ENCODE measurements at regions not wholly inside any gene's neighbourhood (a gene's known extent, or its start where the extent isn't known, plus 50 kb on each side); places are given as distances from the start of the nearest gene placed in this dataset.

- TF ChIP-seq, protein P1, sequence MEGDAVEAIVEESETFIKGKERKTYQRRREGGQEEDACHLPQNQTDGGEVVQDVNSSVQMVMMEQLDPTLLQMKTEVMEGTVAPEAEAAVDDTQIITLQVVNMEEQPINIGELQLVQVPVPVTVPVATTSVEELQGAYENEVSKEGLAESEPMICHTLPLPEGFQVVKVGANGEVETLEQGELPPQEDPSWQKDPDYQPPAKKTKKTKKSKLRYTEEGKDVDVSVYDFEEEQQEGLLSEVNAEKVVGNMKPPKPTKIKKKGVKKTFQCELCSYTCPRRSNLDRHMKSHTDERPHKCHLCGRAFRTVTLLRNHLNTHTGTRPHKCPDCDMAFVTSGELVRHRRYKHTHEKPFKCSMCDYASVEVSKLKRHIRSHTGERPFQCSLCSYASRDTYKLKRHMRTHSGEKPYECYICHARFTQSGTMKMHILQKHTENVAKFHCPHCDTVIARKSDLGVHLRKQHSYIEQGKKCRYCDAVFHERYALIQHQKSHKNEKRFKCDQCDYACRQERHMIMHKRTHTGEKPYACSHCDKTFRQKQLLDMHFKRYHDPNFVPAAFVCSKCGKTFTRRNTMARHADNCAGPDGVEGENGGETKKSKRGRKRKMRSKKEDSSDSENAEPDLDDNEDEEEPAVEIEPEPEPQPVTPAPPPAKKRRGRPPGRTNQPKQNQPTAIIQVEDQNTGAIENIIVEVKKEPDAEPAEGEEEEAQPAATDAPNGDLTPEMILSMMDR (conservative IDR thresholded peaks at IDR 0.05): no peak
- TF ChIP-seq EZH2 (IDR thresholded peaks at IDR 0.05; ENCODE audit: low read depth): no peak
- Histone ChIP-seq H3K9me3 (ENCODE audit: insufficient read depth, low read depth) (no peaks in the 10 kb centered on the region), H2AFZ (no peak overlapping the region), H3K27me3 (ENCODE audit: insufficient read depth, low read depth) (no peaks in the 10 kb centered on the region), H3K4me2 (no peak overlapping the region; the same call in 1 of the 2 replicates), H3K79me2 (ENCODE audit: low read depth) (peaks cover 93% of the 10 kb centered on the region), H3K4me3 (no peak overlapping the region), H3K36me3 (ENCODE audit: low read depth) (0 out of 2 replicates have a peak, but pooled peaks cover 13% of the 10 kb centered on the region), H4K20me1 (ENCODE audit: insufficient read depth) (peaks cover 25% of the 10 kb centered on the region), H3K4me1 (replicated peaks; ENCODE audit: insufficient read depth) (peaks cover 15% of the 10 kb centered on the region), H3F3A (ENCODE audit: insufficient read depth, low read depth) (peaks cover 26% of the 10 kb centered on the region; the same call in 1 of the 2 replicates), H3K9me2 (ENCODE audit: insufficient read depth) (no peaks in the 10 kb centered on the region), H3K27ac (peak overlapping the region; percentile 42; the same call in 1 of the 2 replicates)
- ChIA-PET POLR2A (ENCODE audit: unreplicated experiment) (interaction anchor here (0.8 kb wide), 1 partner anchor 64 kb away, joined by 6 read pairs; no protein-coding TSS in a partner anchor), CTCF (interaction anchor here (0.6 kb wide), 1 partner anchor 467 kb away, joined by 4 read pairs; no protein-coding TSS in a partner anchor)
- intact Hi-C loops (cut with micrococcal nuclease; ENCODE audit: unreplicated experiment): no loop called here
- no peak for DNase-seq
- no TSS peak for BruUV-seq (replicated peaks)
Observed at GRCh38 chr14:71388336-71388735, 481.1 kb downstream of the PCNX1 start.

DNA sequence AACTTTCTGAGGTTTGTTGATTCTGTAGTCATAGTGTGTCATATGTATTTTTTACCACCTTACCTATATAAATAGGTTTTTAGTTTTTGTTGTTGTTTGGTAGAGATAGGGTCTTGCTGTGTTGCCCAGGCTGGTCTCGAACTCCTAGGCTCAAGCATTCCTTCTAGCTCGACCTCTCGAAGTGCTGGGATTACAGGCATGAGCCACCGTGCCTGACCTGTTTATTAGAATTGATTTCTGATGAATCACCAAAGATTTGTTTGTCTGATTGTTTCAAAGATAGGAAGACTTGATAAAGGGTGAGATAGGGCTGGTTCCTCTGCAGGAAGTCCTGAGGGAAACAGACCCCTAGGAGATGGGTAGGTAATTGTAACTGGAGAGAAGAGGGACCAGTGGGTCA is 481.6 kb downstream of the PCNX1 start:
- Histone ChIP-seq H3K4me2 (no peak overlapping the region; the same call in 1 of the 2 replicates), H3K9me2 (ENCODE audit: insufficient read depth) (no peaks in the 10 kb centered on the region), H3K9me3 (ENCODE audit: insufficient read depth, low read depth) (no peaks in the 10 kb centered on the region), H3K27ac (peak overlapping the region; percentile 42; the same call in 1 of the 2 replicates), H3F3A (ENCODE audit: insufficient read depth, low read depth) (peaks cover 28% of the 10 kb centered on the region; the same call in 1 of the 2 replicates), H3K4me1 (replicated peaks; ENCODE audit: insufficient read depth) (peaks cover 15% of the 10 kb centered on the region), H3K36me3 (ENCODE audit: low read depth) (0 out of 2 replicates have a peak, but pooled peaks cover 13% of the 10 kb centered on the region), H4K20me1 (ENCODE audit: insufficient read depth) (peaks cover 25% of the 10 kb centered on the region), H2AFZ (no peak overlapping the region), H3K4me3 (no peak overlapping the region), H3K27me3 (ENCODE audit: insufficient read depth, low read depth) (no peaks in the 10 kb centered on the region), H3K79me2 (ENCODE audit: low read depth) (peaks cover 93% of the 10 kb centered on the region)
- BruUV-seq (replicated peaks): no TSS peak
- TF ChIP-seq, protein P1 (conservative IDR thresholded peaks at IDR 0.05): no peak
- no peak for TF ChIP-seq EZH2 (IDR thresholded peaks at IDR 0.05; ENCODE audit: low read depth)
- intact Hi-C loops (cut with micrococcal nuclease; ENCODE audit: unreplicated experiment): no loop called here
- ChIA-PET CTCF (no interaction called here), POLR2A (ENCODE audit: unreplicated experiment) (interaction anchor here (0.8 kb wide), 1 partner anchor 64 kb away, joined by 6 read pairs; no protein-coding TSS in a partner anchor)
- DNase-seq: peak in 1 of 2 experiments; percentile 72

- no peak overlapping the region for H3K4me2 ChIP-seq
- no peaks in the 10 kb centered on the region for H3K9me3 ChIP-seq (ENCODE audit: insufficient read depth, low read depth)
- 0 out of 2 replicates have a peak, but pooled peaks cover 6% of the 10 kb centered on the region for H3K36me3 ChIP-seq (ENCODE audit: low read depth)
- peaks cover 95% of the 10 kb centered on the region for H3K79me2 ChIP-seq (ENCODE audit: low read depth)
- TF ChIP-seq EZH2 (IDR thresholded peaks at IDR 0.05; ENCODE audit: low read depth): no peak
- TF ChIP-seq, protein P1 (conservative IDR thresholded peaks at IDR 0.05): no peak
- H4K20me1 ChIP-seq (ENCODE audit: insufficient read depth): peaks cover 46% of the 10 kb centered on the region
- POLR2A ChIA-PET (ENCODE audit: unreplicated experiment): no interaction called here
- H3K4me1 ChIP-seq (replicated peaks; ENCODE audit: insufficient read depth): peaks cover 6% of the 10 kb centered on the region; the same call in 1 of the 2 replicates
- DNase-seq: no peak
- no peaks in the 10 kb centered on the region for H3K27me3 ChIP-seq (ENCODE audit: insufficient read depth, low read depth)
- intact Hi-C loops (cut with micrococcal nuclease; ENCODE audit: unreplicated experiment): no loop called here
- no peak overlapping the region for H3K27ac ChIP-seq
- CTCF ChIA-PET: no interaction called here
- H3F3A ChIP-seq (ENCODE audit: insufficient read depth, low read depth): peaks cover 46% of the 10 kb centered on the region
- no peaks in the 10 kb centered on the region for H3K9me2 ChIP-seq (ENCODE audit: insufficient read depth)
- no peak overlapping the region for H2AFZ ChIP-seq
- no TSS peak for BruUV-seq (replicated peaks)
- no peak overlapping the region for H3K4me3 ChIP-seq
Observed at GRCh38 chr14:71394386-71394785, 487.1 kb downstream of the PCNX1 start.

Data from PC-9 (cell line).